ENCODE measurements at regions not wholly inside any gene's neighbourhood (a gene's known extent, or its start where the extent isn't known, plus 50 kb on each side); places are given as distances from the start of the nearest gene placed in this dataset.

- no peak for DNase-seq
- Mint-ChIP-seq H3K27ac (no peak overlapping the region), H3K4me1 (ENCODE audit: low read depth) (no peaks in the 10 kb centered on the region), H3K9me3 (no peaks in the 10 kb centered on the region), H3K36me3 (ENCODE audit: low read depth) (no peaks in the 10 kb centered on the region), H3K27me3 (no peaks in the 10 kb centered on the region), H3K4me3 (no peak overlapping the region)
- TF ChIP-seq CTCF (IDR thresholded peaks at IDR 0.05), result no peak
- no peak for ATAC-seq
- POLR2A ChIA-PET, result no interaction called here
- CTCF ChIA-PET, result no interaction called here
- intact Hi-C loops (cut with micrococcal nuclease), result no loop called here
Measured at GRCh38 chr16:73413091-73413829, 365.3 kb upstream of the ZFHX3 start.

GRCh38 chr16:73412416-73412815, 364.5 kb upstream of the ZFHX3 start:
- Mint-ChIP-seq H3K4me1 (ENCODE audit: low read depth) (no peaks in the 10 kb centered on the region), H3K36me3 (ENCODE audit: low read depth) (no peaks in the 10 kb centered on the region), H3K9me3 (no peaks in the 10 kb centered on the region), H3K27ac (no peak overlapping the region), H3K4me3 (no peak overlapping the region), H3K27me3 (no peaks in the 10 kb centered on the region)
- TF ChIP-seq CTCF (IDR thresholded peaks at IDR 0.05), result no peak
- ChIA-PET POLR2A (no interaction called here), CTCF (no interaction called here)
- no peak for DNase-seq
- ATAC-seq, result no peak
- intact Hi-C loops (cut with micrococcal nuclease), result no loop called here

DNA sequence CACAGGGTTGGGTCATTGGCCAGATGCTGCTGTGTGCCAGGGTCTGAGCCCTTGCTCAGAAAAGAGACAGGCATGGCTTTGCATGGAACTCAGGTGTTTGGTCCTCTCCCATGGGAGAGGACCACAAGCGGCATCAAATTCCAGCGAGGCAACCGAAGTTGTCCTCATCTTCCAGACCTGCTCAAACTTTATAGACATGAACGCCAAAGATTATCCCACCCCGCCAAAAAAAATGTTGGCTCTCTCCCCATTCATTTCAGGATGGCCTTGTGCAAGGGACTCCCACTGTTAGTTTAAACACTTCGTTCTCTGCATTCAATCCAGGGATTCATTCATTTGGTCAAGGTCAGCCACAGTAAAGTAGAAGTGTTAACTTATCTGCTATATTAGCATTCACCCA, 360.8 kb upstream of the ZFHX3 start:
- Mint-ChIP-seq H3K9me3 (no peaks in the 10 kb centered on the region), H3K4me1 (ENCODE audit: low read depth) (no peaks in the 10 kb centered on the region)

DNA sequence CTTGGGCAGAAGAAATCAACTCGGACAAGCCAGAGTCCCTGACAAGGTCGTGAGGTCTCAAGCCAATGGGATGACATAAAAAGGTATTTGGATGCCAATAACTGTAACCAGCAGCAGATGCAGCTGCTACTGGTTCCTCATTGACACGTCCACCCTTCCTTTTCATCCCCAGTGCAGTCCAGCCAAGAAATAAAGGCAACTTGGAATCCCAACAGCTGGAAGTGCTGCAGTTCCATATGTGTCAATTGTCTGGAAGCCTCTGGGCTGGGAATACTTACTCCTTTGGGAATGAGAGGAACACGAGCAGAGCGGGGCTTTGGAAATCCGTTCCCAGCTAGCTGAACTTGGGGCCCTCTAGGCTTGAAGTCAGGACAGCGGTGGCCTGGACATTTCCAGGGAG, 360.4 kb upstream of the ZFHX3 start:
- H3K36me3 Mint-ChIP-seq (ENCODE audit: low read depth), result no peaks in the 10 kb centered on the region
- POLR2A ChIA-PET, result no interaction called here
- CTCF ChIA-PET, result no interaction called here
- H3K27me3 Mint-ChIP-seq, result no peaks in the 10 kb centered on the region
- H3K4me1 Mint-ChIP-seq (ENCODE audit: low read depth), result no peaks in the 10 kb centered on the region
- ATAC-seq (no peak), DNase-seq (no peak)
- H3K9me3 Mint-ChIP-seq, result no peaks in the 10 kb centered on the region
- intact Hi-C loops (cut with micrococcal nuclease), result no loop called here
- no peak for TF ChIP-seq CTCF (IDR thresholded peaks at IDR 0.05)
- no peak overlapping the region for H3K4me3 Mint-ChIP-seq
- no peak overlapping the region for H3K27ac Mint-ChIP-seq

More for the DNA sequence above, 360.8 kb upstream of the ZFHX3 start:
- DNase-seq, result no peak
- no peaks in the 10 kb centered on the region for H3K36me3 Mint-ChIP-seq (ENCODE audit: low read depth)
- POLR2A ChIA-PET, result interaction anchor here (1.4 kb wide), 1 partner anchor 9 kb away, joined by 4 read pairs; no protein-coding TSS in a partner anchor
- CTCF ChIA-PET, result no interaction called here
- no peak for ATAC-seq
- intact Hi-C loops (cut with micrococcal nuclease), result no loop called here
- no peak for TF ChIP-seq CTCF (IDR thresholded peaks at IDR 0.05)
- H3K4me3 Mint-ChIP-seq, result no peak overlapping the region
- no peaks in the 10 kb centered on the region for H3K27me3 Mint-ChIP-seq
- H3K27ac Mint-ChIP-seq, result no peak overlapping the region

DNA sequence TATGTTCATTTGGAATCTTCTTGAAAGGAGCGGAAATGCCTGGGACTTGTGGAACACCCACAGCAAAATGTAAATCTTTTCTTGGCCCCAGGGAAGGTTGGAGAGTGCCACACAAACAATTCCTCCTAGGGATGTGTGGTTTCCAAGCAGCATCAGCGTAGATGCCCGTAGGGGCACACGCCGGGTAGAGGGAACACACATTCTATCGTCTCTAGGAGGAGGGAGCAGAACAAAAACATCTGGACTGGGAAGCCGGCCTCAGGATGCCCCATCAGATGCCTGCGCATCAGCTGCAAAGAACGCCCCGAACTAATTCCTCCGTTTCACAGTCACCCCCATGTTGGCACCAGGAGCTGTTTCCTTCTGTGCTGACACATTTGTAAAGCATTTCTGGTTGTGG, 357.9 kb upstream of the ZFHX3 start:
- Mint-ChIP-seq H3K4me3 (no peak overlapping the region), H3K36me3 (ENCODE audit: low read depth) (no peaks in the 10 kb centered on the region), H3K27ac (no peak overlapping the region), H3K27me3 (no peaks in the 10 kb centered on the region), H3K9me3 (no peaks in the 10 kb centered on the region), H3K4me1 (ENCODE audit: low read depth) (no peaks in the 10 kb centered on the region)
- ATAC-seq (no peak), DNase-seq (no peak)
- CTCF ChIA-PET, result no interaction called here
- TF ChIP-seq CTCF (IDR thresholded peaks at IDR 0.05), result no peak
- POLR2A ChIA-PET, result no interaction called here
- intact Hi-C loops (cut with micrococcal nuclease), result no loop called here
